ENCODE measurements at regions not wholly inside any gene's neighbourhood (a gene's known extent, or its start where the extent isn't known, plus 50 kb on each side); places are given as distances from the start of the nearest gene placed in this dataset.

- peak overlapping the region; percentile 74 for H3K27ac Mint-ChIP-seq (ENCODE audit: unreplicated experiment)
- DNase-seq (ENCODE audit: extremely low spot score, unreplicated experiment): no peak
Observed at GRCh38 chrX:3257471-3257870, 89.0 kb downstream of the MXRA5 start.

GRCh38 chrX:3256868-3257267, 89.6 kb downstream of the MXRA5 start:
- Mint-ChIP-seq H3K9me3 (ENCODE audit: unreplicated experiment) (no peaks in the 10 kb centered on the region), H3K4me1 (ENCODE audit: unreplicated experiment) (peaks cover 41% of the 10 kb centered on the region), H3K27me3 (ENCODE audit: unreplicated experiment) (no peaks in the 10 kb centered on the region), H3K4me3 (ENCODE audit: unreplicated experiment) (no peak overlapping the region), H3K36me3 (ENCODE audit: unreplicated experiment) (no peaks in the 10 kb centered on the region), H3K27ac (ENCODE audit: unreplicated experiment) (no peak overlapping the region)
- TF ChIP-seq CTCF (IDR thresholded peaks at IDR 0.05): no peak
- DNase-seq (ENCODE audit: extremely low spot score, unreplicated experiment): no peak

More at GRCh38 chrX:3257471-3257870, 89.0 kb downstream of the MXRA5 start:
- TF ChIP-seq CTCF (IDR thresholded peaks at IDR 0.05): no peak
- no peaks in the 10 kb centered on the region for H3K36me3 Mint-ChIP-seq (ENCODE audit: unreplicated experiment)
- H3K4me1 Mint-ChIP-seq (ENCODE audit: unreplicated experiment): peaks cover 42% of the 10 kb centered on the region
- no peak overlapping the region for H3K4me3 Mint-ChIP-seq (ENCODE audit: unreplicated experiment)
- no peaks in the 10 kb centered on the region for H3K27me3 Mint-ChIP-seq (ENCODE audit: unreplicated experiment)
- H3K9me3 Mint-ChIP-seq (ENCODE audit: unreplicated experiment): peaks cover under 1% of the 10 kb centered on the region

GRCh38 chrX:3252744-3253143, 93.7 kb downstream of the MXRA5 start:
- H3K27ac Mint-ChIP-seq (ENCODE audit: unreplicated experiment): peak overlapping the region; percentile 74

GRCh38 chrX:3250966-3251365, 95.5 kb downstream of the MXRA5 start:
- Mint-ChIP-seq H3K36me3 (ENCODE audit: unreplicated experiment) (no peaks in the 10 kb centered on the region), H3K4me1 (ENCODE audit: unreplicated experiment) (peaks cover 30% of the 10 kb centered on the region), H3K27me3 (ENCODE audit: unreplicated experiment) (no peaks in the 10 kb centered on the region), H3K27ac (ENCODE audit: unreplicated experiment) (no peak overlapping the region), H3K4me3 (ENCODE audit: unreplicated experiment) (no peak overlapping the region), H3K9me3 (ENCODE audit: unreplicated experiment) (no peaks in the 10 kb centered on the region)
- TF ChIP-seq CTCF (IDR thresholded peaks at IDR 0.05): no peak
- no peak for DNase-seq (ENCODE audit: extremely low spot score, unreplicated experiment)

More at GRCh38 chrX:3252744-3253143, 93.7 kb downstream of the MXRA5 start:
- Mint-ChIP-seq H3K9me3 (ENCODE audit: unreplicated experiment) (no peaks in the 10 kb centered on the region), H3K36me3 (ENCODE audit: unreplicated experiment) (no peaks in the 10 kb centered on the region), H3K4me1 (ENCODE audit: unreplicated experiment) (peaks cover 38% of the 10 kb centered on the region), H3K4me3 (ENCODE audit: unreplicated experiment) (no peak overlapping the region), H3K27me3 (ENCODE audit: unreplicated experiment) (no peaks in the 10 kb centered on the region)
- DNase-seq (ENCODE audit: extremely low spot score, unreplicated experiment): no peak
- TF ChIP-seq CTCF (IDR thresholded peaks at IDR 0.05): no peak

- no peak for DNase-seq (ENCODE audit: extremely low spot score, unreplicated experiment)
- no peak overlapping the region for H3K4me3 Mint-ChIP-seq (ENCODE audit: unreplicated experiment)
- peaks cover 4% of the 10 kb centered on the region for H3K9me3 Mint-ChIP-seq (ENCODE audit: unreplicated experiment)
Observed at GRCh38 chrX:3244955-3245354, 101.5 kb downstream of the MXRA5 start.

More at GRCh38 chrX:3244955-3245354, 101.5 kb downstream of the MXRA5 start:
- Mint-ChIP-seq H3K27ac (ENCODE audit: unreplicated experiment) (no peak overlapping the region), H3K27me3 (ENCODE audit: unreplicated experiment) (no peaks in the 10 kb centered on the region), H3K4me1 (ENCODE audit: unreplicated experiment) (peaks cover 17% of the 10 kb centered on the region), H3K36me3 (ENCODE audit: unreplicated experiment) (peaks cover 2% of the 10 kb centered on the region)
- TF ChIP-seq CTCF (IDR thresholded peaks at IDR 0.05): peak; percentile 39

Measured in osteocyte (in vitro differentiated cells).